Uterus (tissue), 2 donors: ENCODE measurements at regions not wholly inside any gene's neighbourhood (a gene's known extent, or its start where the extent isn't known, plus 50 kb on each side); places are given as distances from the start of the nearest gene placed in this dataset.

Source experiments
- CTCF ChIP-seq, 4 experiments: fragments of 200-600 bp in 2 of 4; fragments of 450-650 bp in 2 of 4; sonication (generic) in 2 of 4; IDR thresholded peaks; one replicate each; pipeline ENCODE4 v1.5.1; 2016 to 2019; ENCODE audit warnings: antibody characterized with exemption in 4 of 4, mild to moderate bottlenecking in 2 of 4, moderate library complexity in 1 of 4
- POLR2A ChIP-seq, 2 donors: fragments of 450-650 bp; IDR thresholded peaks; one replicate each; pipeline ENCODE4 v1.6.1; 2016; ENCODE audit warnings: antibody characterized with exemption in 2 of 2, mild to moderate bottlenecking in 1 of 2, moderate library complexity in 1 of 2

- no peak for TF ChIP-seq POLR2A (IDR thresholded peaks at IDR 0.05)
- no peak for TF ChIP-seq CTCF (IDR thresholded peaks at IDR 0.05)
Measured at GRCh38 chr14:81784084-81784483, 250.4 kb upstream of the SEL1L start.
